D721Med (cell line): ENCODE measurements at regions not wholly inside any gene's neighbourhood (a gene's known extent, or its start where the extent isn't known, plus 50 kb on each side); places are given as distances from the start of the nearest gene placed in this dataset.

ENCODE experiments used
- DNase-seq: peaks from one replicate; pipeline ENCODE4 v3.0.0; 2011; ENCODE audit warnings: low spot score; ENCODE audit not compliant: insufficient read length
- FAIRE-seq: peaks from 2 replicates; lab custom pipeline; 2011; peaks lifted over from hg19 to GRCh38; lab: Jason Lieb, UNC
- TF ChIP-seq, protein P1 (sequence below): IDR thresholded peaks from 2 replicates; pipeline ENCODE4 v1.5.1; 2012; ENCODE audit warnings: mild to moderate bottlenecking, control low read depth; ENCODE audit not compliant: insufficient read depth; ENCODE audit errors: missing control alignments

DNA sequence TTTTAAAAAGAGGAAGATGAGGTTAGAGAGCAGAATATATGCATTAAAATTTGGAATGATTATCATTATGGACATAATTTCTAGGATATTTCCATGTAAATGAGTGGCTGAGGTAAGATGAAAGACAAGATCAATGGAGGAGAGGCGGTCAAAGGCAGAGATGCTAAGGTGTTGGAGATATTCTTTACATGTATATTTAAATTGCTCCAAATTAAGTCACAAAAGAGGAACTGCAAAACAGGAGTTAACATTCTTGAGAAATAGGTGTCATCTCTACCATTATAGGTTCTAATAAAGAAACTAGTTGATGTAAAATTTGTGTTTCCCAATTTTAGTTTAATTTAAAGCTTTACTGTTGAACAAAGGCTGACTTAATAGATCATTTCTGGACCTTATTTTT, 268.5 kb upstream of the PPFIA2 start:
- FAIRE-seq = no peak

DNA sequence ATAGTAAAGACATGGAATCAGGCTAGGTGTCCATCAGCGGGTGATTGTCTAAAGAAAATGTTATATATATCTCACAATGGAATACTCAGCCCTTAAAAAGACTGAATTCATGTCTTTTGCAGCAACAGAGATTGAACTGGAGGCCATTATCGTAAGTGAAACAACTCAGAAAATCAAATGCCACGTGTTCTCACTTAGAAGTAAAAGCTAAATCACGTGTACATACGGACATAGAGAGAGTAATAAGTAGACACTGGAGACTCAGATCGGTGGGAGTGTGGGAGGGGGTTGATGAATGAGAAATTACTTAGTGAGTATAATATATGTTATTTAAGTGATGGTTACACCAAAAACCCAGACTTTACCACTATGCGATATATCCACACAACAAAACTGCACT, 266.3 kb upstream of the PPFIA2 start:
- no peak for FAIRE-seq
- DNase-seq = no peak
- TF ChIP-seq, protein P1, sequence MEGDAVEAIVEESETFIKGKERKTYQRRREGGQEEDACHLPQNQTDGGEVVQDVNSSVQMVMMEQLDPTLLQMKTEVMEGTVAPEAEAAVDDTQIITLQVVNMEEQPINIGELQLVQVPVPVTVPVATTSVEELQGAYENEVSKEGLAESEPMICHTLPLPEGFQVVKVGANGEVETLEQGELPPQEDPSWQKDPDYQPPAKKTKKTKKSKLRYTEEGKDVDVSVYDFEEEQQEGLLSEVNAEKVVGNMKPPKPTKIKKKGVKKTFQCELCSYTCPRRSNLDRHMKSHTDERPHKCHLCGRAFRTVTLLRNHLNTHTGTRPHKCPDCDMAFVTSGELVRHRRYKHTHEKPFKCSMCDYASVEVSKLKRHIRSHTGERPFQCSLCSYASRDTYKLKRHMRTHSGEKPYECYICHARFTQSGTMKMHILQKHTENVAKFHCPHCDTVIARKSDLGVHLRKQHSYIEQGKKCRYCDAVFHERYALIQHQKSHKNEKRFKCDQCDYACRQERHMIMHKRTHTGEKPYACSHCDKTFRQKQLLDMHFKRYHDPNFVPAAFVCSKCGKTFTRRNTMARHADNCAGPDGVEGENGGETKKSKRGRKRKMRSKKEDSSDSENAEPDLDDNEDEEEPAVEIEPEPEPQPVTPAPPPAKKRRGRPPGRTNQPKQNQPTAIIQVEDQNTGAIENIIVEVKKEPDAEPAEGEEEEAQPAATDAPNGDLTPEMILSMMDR = no peak

More for the DNA sequence above, 268.5 kb upstream of the PPFIA2 start:
- DNase-seq = no peak
- TF ChIP-seq, protein P1 = no peak

DNA sequence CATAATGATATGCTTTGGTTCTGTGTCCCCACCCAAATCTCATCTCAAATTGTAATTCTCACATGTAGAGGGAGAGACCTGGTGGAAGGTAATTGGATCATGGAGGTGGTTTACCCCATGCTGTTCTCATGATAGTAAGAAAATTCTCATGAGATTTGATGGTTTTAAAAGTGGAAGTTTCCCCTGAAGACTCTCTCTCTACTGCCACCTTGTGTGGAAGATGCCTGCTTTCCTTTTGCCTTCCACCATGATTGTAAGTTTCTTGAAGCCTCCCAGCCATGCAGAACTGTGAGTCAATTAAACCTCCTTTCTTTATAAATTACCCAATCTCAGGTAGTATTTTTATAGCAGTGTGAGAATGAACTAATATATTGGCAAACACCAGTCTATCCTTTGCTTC, 260.4 kb upstream of the PPFIA2 start:
- DNase-seq = no peak
- FAIRE-seq = no peak

DNA sequence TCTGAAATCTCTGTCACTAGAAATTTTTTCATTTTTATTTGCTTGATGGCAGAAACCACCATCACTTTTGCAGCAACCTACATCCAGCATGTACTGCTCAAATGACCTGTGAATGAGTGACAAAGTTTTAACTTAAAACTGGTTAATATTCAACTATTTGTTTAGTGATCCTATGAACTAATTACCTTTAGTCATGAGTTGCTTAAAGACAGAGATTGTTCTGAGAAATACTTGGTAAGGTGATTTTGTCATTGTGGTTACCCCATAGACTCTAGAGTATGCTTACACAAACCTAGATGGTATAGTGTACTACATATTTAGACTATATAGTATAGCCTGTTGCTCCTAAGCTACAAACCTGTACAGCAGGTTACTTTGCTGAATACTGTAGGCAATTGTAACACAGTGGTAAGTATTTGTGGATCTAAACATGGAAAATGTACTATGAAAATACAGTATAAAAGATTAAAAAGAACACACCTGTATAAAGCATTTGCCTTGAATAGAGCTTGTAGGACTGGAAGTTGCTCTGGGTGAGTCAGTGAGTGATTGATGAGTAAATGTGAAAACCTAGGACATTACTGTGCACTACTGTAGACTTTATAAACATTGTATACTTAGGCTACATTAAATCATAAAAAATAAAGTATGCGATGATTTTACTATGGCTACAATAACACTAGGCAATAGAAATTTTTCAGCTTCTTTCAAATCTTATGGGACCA, 256.6 kb upstream of the PPFIA2 start:
- FAIRE-seq (no peak), DNase-seq (no peak)
- TF ChIP-seq, protein P1 = no peak

More for the DNA sequence above, 260.4 kb upstream of the PPFIA2 start:
- TF ChIP-seq, protein P1 = peak; percentile 20

DNA sequence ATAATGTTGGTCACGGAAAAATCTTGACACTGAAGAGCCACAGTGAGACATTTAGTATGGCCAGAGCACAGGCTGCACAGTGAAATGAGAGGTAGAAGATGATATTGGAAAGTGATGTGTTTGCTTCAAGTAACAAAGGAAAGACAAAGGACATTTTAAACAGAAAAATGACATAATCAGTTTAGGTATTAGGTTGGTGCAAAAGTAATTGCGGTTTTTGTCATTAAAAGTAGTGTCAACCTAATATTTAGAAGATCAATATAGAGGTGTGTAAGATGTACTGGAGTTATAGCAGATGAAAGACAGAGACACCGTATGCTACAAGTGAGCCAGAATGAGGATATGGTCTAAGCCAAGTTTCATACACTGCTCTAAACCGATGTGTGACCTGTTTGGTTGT, 253.0 kb upstream of the PPFIA2 start:
- TF ChIP-seq, protein P1 = no peak
- FAIRE-seq (no peak), DNase-seq (no peak)

DNA sequence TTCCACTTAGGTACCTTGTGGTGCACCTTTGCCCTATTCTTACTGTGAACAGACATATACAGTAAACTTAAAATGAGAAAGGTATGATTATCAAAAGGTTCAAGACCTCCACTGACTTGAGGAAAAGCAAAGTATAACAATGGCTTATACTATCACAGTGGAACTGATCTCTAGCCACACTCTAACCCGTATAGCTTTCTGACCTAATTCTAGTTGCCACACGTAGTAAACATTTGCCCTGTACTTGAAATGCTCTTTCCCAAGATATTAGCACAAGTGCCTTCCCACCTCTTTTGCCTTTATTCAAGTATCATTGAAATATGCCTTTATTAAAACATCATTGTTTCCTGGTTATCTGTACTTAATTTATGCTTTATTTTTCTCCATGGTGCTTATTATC, 250.4 kb upstream of the PPFIA2 start:
- TF ChIP-seq, protein P1 = no peak
- no peak for FAIRE-seq
- no peak for DNase-seq

DNA sequence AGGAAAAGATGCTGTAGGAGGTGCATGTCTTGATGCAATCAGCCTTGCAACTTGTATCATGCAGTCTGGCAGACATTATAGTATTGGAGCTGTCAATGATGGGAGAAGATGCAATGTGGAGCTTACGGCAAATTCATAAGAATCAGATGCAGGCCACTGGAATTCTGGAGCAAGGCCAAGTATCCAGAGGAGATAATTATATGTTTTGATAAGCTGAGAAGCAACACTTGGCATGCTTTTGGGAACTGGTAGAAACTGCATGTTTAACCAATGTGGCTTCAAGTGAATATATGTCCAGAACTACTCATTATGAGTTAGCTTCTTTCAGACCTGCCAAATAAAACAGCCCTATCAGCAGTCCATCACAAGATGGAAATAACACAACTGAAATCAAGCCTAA, 249.1 kb upstream of the PPFIA2 start:
- DNase-seq (no peak), FAIRE-seq (no peak)
- TF ChIP-seq, protein P1 = no peak
